Gastrocnemius medialis (tissue), 4 donors: ENCODE measurements at regions not wholly inside any gene's neighbourhood (a gene's known extent, or its start where the extent isn't known, plus 50 kb on each side); places are given as distances from the start of the nearest gene placed in this dataset.

Source experiments
- ATAC-seq, 2 donors: fragments of 150-250 bp; one replicate each; pipeline ENCODE4 v1.9.1; 2016
- DNase-seq, 2 donors: peaks; one replicate each; pipeline ENCODE4 v3.0.0-alpha.2; 2019
- H3K27ac ChIP-seq, 4 donors: fragments of 200-600 bp; sonication (generic); 1 replicate in 1 of 4; 2 replicates in 3 of 4; pipeline ENCODE4 v1.5.1; 2016 to 2018; ENCODE audit warnings: mild to moderate bottlenecking in 2 of 4, moderate library complexity in 1 of 4
- H3K27me3 ChIP-seq, 3 donors: fragments of 200-600 bp; sonication (generic) in 2 of 3; 1 replicate in 1 of 3; 2 replicates in 2 of 3; pipeline versions ENCODE4 v1.5.1 to v1.6.0; 2016 to 2019; ENCODE audit warnings: mild to moderate bottlenecking in 1 of 3, moderate library complexity in 1 of 3
- H3K36me3 ChIP-seq, 2 donors: fragments of 200-600 bp; sonication (generic) in 1 of 2; one replicate each; pipeline ENCODE4 v1.5.1; 2017 to 2018
- H3K4me1 ChIP-seq, 2 donors: fragments of 200-600 bp; sonication (generic) in 1 of 2; one replicate each; pipeline ENCODE4 v1.5.1; 2016 to 2017; ENCODE audit warnings: mild to moderate bottlenecking in 2 of 2
- H3K4me3 ChIP-seq, 4 donors: fragments of 200-600 bp; sonication (generic) in 3 of 4; 1 replicate in 1 of 4; 2 replicates in 3 of 4; pipeline ENCODE4 v1.5.1; 2016 to 2019; ENCODE audit warnings: mild to moderate bottlenecking in 2 of 4
- H3K9me3 ChIP-seq, 3 donors: fragments of 200-600 bp; sonication (generic) in 2 of 3; 1 replicate in 1 of 3; 2 replicates in 2 of 3; pipeline ENCODE4 v1.5.1; 2016 to 2019
- POLR2A ChIP-seq, 2 donors: fragments of 450-650 bp; IDR thresholded peaks; one replicate each; pipeline ENCODE4 v1.6.1; 2017; ENCODE audit warnings: antibody characterized with exemption in 2 of 2, mild to moderate bottlenecking in 2 of 2, moderate library complexity in 2 of 2
- in situ Hi-C, 4 donors: fragments of 200-750 bp; cut with MboI; loops; one replicate each; pipeline versions ENCODE4 v1.15.0 to v1.8.0; 2017; ENCODE audit warnings: low sequenced_read_pairs in 4 of 4
- intact Hi-C: fragments of 100-400 bp; cut with DNase I; formaldehyde crosslinking; loops from one replicate; pipeline ENCODE4 v1.15.1; 2023; ENCODE audit warnings: low total_unique reads
- TF ChIP-seq, protein P1 (sequence below), 5 experiments: fragments of 450-650 bp in 3 of 5; fragments of 200-600 bp in 2 of 5; sonication (generic) in 2 of 5; IDR thresholded peaks in 4 of 5; conservative IDR thresholded peaks in 1 of 5; 1 replicate in 4 of 5; 2 replicates in 1 of 5; pipeline ENCODE4 v1.5.1; 2016 to 2019; ENCODE audit warnings: antibody characterized with exemption in 5 of 5, mild to moderate bottlenecking in 3 of 5, moderate library complexity in 3 of 5

DNA sequence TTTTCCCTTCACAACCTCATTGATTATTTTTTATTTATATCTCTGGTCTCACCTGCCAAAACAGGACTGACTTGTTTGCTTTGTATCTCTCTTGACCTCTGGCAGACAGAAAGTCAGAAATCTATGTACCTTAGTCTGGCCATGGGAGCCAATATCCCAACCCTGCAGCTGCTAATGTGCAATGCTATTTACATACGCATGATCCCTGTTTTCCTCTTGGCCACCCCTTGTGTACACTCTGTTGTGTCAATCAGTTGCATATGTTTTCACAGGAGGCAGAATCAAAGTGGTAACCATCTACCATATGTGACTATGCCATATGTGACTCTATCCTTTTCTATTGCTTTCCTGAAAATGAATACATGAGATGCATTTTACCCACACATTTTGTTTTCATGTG lies 688.8 kb downstream of the PLA2G4A start:
- ATAC-seq (no peak), DNase-seq (no peak)
- Histone ChIP-seq H3K36me3 (no peaks in the 10 kb centered on the region), H3K9me3 (no peaks in the 10 kb centered on the region), H3K4me3 (no peak overlapping the region), H3K27ac (no peak overlapping the region), H3K4me1 (no peaks in the 10 kb centered on the region), H3K27me3 (no peaks in the 10 kb centered on the region)
- TF ChIP-seq, protein P1, sequence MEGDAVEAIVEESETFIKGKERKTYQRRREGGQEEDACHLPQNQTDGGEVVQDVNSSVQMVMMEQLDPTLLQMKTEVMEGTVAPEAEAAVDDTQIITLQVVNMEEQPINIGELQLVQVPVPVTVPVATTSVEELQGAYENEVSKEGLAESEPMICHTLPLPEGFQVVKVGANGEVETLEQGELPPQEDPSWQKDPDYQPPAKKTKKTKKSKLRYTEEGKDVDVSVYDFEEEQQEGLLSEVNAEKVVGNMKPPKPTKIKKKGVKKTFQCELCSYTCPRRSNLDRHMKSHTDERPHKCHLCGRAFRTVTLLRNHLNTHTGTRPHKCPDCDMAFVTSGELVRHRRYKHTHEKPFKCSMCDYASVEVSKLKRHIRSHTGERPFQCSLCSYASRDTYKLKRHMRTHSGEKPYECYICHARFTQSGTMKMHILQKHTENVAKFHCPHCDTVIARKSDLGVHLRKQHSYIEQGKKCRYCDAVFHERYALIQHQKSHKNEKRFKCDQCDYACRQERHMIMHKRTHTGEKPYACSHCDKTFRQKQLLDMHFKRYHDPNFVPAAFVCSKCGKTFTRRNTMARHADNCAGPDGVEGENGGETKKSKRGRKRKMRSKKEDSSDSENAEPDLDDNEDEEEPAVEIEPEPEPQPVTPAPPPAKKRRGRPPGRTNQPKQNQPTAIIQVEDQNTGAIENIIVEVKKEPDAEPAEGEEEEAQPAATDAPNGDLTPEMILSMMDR (IDR thresholded peaks at IDR 0.05 in 4 of 5, conservative IDR thresholded peaks at IDR 0.05 in 1 of 5): no peak
- TF ChIP-seq POLR2A (IDR thresholded peaks at IDR 0.05): no peak
- intact Hi-C loops: no loop called here
- in situ Hi-C loops: no loop called here

DNA sequence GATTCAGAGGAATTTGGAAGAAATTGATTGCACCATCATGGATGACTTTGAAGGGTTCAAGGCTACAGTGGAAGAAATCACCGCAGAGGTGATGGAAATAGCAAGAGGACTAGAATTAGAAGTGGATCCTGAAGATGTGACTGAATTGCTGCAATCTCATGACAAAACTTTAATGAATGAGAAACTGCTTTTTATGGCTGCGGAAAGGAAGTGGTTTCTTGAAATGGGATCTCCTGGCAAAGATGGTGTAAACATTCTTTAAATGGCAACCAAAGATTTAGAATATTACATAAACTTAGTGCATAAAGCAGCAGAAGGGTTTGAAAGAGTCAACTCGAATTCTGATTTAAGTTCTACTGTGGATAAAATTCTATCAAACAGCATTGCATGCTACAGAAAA lies 698.6 kb downstream of the PLA2G4A start:
- TF ChIP-seq, protein P1 (IDR thresholded peaks at IDR 0.05 in 4 of 5, conservative IDR thresholded peaks at IDR 0.05 in 1 of 5): no peak
- no peak for TF ChIP-seq POLR2A (IDR thresholded peaks at IDR 0.05)
- in situ Hi-C loops (no loop called here), intact Hi-C loops (no loop called here)
- Histone ChIP-seq H3K36me3 (no peaks in the 10 kb centered on the region), H3K27me3 (no peaks in the 10 kb centered on the region), H3K9me3 (no peaks in the 10 kb centered on the region), H3K27ac (no peak overlapping the region), H3K4me3 (no peak overlapping the region), H3K4me1 (no peaks in the 10 kb centered on the region)
- ATAC-seq (no peak), DNase-seq (no peak)

DNA sequence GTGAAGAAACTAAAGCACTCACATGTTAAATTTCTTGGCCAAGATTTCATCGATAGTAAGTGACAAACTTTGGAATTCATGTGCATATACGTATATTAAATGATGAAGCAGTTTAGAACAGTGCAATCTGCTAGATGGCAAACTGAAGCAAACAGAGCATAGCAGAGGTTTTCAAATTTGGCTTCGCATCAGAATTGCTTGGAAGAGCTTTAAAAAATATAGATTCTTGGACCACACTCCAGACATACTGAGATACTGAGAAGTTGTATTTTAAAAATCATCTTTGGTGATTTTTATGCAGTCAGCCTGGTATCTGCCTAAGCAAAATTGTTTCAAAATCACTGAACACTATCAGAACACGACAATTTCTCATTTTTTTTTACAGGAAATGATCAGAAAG lies 709.2 kb downstream of the PLA2G4A start:
- Histone ChIP-seq H3K27ac (no peak overlapping the region), H3K9me3 (peaks cover 0 to 4% (median 0%) of the 10 kb centered on the region in 3 donors), H3K36me3 (no peaks in the 10 kb centered on the region), H3K4me1 (no peaks in the 10 kb centered on the region), H3K4me3 (no peak overlapping the region), H3K27me3 (no peaks in the 10 kb centered on the region)
- in situ Hi-C loops (no loop called here), intact Hi-C loops (no loop called here)
- no peak for ATAC-seq
- DNase-seq: no peak
- TF ChIP-seq, protein P1 (IDR thresholded peaks at IDR 0.05 in 4 of 5, conservative IDR thresholded peaks at IDR 0.05 in 1 of 5): no peak
- no peak for TF ChIP-seq POLR2A (IDR thresholded peaks at IDR 0.05)

DNA sequence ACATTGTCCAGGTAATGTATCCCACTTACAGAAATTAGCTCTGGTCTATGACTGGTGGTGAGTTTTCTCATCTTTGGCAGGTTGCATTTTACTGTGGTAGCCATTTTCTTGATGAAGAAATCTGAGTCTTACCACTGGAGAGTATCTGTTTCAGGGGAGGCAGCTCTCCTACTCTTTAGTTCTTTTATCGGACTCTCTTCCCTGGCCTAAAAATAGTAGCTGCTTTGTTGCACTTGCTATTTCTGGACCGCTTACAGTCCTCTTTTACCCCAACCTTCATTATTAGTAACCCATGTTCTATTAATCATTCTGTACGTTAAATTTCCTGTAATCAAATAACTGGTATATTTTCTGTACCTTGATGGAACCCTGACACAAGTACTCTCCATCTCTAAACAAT lies 720.8 kb downstream of the PLA2G4A start:
- ATAC-seq: no peak
- Histone ChIP-seq H3K36me3 (no peaks in the 10 kb centered on the region), H3K4me3 (no peak overlapping the region), H3K4me1 (no peaks in the 10 kb centered on the region), H3K9me3 (no peaks in the 10 kb centered on the region), H3K27ac (no peak overlapping the region), H3K27me3 (no peaks in the 10 kb centered on the region)
- intact Hi-C loops (no loop called here), in situ Hi-C loops (no loop called here)
- DNase-seq: no peak
- no peak for TF ChIP-seq POLR2A (IDR thresholded peaks at IDR 0.05)
- TF ChIP-seq, protein P1 (IDR thresholded peaks at IDR 0.05 in 4 of 5, conservative IDR thresholded peaks at IDR 0.05 in 1 of 5): no peak

DNA sequence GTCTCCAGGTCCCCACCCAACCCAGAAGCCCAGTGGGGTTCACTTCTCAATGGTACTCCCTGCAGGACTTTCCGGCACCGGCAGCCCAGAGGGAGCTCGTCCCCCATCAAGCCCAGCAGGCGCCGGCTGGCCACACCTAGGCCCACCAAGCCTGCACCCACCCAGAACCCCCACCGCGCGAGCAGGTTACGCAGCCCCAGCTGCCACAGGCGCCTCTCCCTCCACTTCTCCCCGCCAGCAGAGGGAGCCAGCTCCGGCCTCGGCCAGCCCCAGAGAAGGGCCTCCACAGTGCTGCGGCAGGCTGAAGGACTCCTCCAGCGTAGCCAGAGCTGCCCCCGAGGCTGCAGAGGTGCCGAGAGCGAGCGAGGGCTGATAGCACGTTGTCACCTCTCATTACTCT lies 722.3 kb downstream of the PLA2G4A start:
- H3K9me3 ChIP-seq: no peaks in the 10 kb centered on the region
- intact Hi-C loops (no loop called here), in situ Hi-C loops (no loop called here)
- no peak overlapping the region for H3K27ac ChIP-seq
- H3K36me3 ChIP-seq: no peaks in the 10 kb centered on the region
- no peaks in the 10 kb centered on the region for H3K27me3 ChIP-seq
- ATAC-seq: no peak
- no peaks in the 10 kb centered on the region for H3K4me1 ChIP-seq
- H3K4me3 ChIP-seq: no peak overlapping the region
- TF ChIP-seq, protein P1 (IDR thresholded peaks at IDR 0.05 in 4 of 5, conservative IDR thresholded peaks at IDR 0.05 in 1 of 5): no peak
- TF ChIP-seq POLR2A (IDR thresholded peaks at IDR 0.05): no peak
- no peak for DNase-seq
